Neural progenitor cell (in vitro differentiated cells): ENCODE measurements at regions not wholly inside any gene's neighbourhood (a gene's known extent, or its start where the extent isn't known, plus 50 kb on each side); places are given as distances from the start of the nearest gene placed in this dataset.

Experiments
- EZH2 ChIP-seq: fragments of 200-600 bp; sonication (generic); IDR thresholded peaks from 2 replicates; pipeline ENCODE4 v1.6.1; 2017; ENCODE audit warnings: antibody characterized with exemption, mild to moderate bottlenecking, moderate library complexity
- EZH2phosphoT487 ChIP-seq: fragments of 200-600 bp; sonication (generic); IDR thresholded peaks from 2 replicates; pipeline ENCODE4 v1.6.1; 2017; ENCODE audit warnings: antibody characterized with exemption
- TF ChIP-seq, protein P1 (sequence below): fragments of 200-600 bp; sonication (generic); IDR thresholded peaks from 2 replicates; pipeline ENCODE4 v1.5.1; 2017; ENCODE audit warnings: antibody characterized with exemption, mild to moderate bottlenecking

DNA sequence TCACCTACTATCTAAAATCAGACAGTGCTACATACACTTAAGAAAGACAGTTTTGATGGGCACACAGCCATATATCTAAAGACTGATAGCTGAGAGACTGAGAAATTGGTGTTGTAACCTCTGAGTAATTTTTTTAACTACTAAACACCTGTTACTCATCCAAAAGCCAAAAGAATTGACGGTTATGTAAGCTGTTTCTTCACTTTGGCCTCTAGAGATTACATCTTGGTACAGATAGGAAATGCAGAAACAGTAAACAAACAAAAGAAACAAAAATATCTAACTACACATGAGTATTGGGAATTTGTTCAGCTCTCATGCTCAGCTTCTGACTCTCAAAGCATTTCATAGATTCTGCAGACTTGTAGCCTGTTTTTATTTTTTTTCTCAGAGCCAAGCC is 152.1 kb upstream of the GAS1 start:
- TF ChIP-seq, protein P1, sequence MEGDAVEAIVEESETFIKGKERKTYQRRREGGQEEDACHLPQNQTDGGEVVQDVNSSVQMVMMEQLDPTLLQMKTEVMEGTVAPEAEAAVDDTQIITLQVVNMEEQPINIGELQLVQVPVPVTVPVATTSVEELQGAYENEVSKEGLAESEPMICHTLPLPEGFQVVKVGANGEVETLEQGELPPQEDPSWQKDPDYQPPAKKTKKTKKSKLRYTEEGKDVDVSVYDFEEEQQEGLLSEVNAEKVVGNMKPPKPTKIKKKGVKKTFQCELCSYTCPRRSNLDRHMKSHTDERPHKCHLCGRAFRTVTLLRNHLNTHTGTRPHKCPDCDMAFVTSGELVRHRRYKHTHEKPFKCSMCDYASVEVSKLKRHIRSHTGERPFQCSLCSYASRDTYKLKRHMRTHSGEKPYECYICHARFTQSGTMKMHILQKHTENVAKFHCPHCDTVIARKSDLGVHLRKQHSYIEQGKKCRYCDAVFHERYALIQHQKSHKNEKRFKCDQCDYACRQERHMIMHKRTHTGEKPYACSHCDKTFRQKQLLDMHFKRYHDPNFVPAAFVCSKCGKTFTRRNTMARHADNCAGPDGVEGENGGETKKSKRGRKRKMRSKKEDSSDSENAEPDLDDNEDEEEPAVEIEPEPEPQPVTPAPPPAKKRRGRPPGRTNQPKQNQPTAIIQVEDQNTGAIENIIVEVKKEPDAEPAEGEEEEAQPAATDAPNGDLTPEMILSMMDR: no peak
- TF ChIP-seq EZH2: no peak
- TF ChIP-seq EZH2phosphoT487: no peak
